Right lobe of liver (tissue), 4 donors: ENCODE measurements at regions not wholly inside any gene's neighbourhood (a gene's known extent, or its start where the extent isn't known, plus 50 kb on each side); places are given as distances from the start of the nearest gene placed in this dataset.

Experiments
- POLR2A ChIP-seq: fragments of 450-650 bp; IDR thresholded peaks from one replicate; pipeline ENCODE4 v1.6.1; 2017; ENCODE audit warnings: antibody characterized with exemption, mild to moderate bottlenecking
- TF ChIP-seq, protein P1 (sequence below), 4 donors: fragments of 200-600 bp in 3 of 4; fragments of 450-650 bp in 1 of 4; IDR thresholded peaks; one replicate each; pipeline versions ENCODE4 v1.5.1 to v1.8.0; 2016 to 2022; ENCODE audit warnings: antibody characterized with exemption in 4 of 4, mild to moderate bottlenecking in 2 of 4
- donor health status: DM: no; HTN: no; CAD: no.
- donor health status: DM: no; HTN: no; CAD: no.
- donor health status: DM: no; HTN: yes; CAD: no.

DNA sequence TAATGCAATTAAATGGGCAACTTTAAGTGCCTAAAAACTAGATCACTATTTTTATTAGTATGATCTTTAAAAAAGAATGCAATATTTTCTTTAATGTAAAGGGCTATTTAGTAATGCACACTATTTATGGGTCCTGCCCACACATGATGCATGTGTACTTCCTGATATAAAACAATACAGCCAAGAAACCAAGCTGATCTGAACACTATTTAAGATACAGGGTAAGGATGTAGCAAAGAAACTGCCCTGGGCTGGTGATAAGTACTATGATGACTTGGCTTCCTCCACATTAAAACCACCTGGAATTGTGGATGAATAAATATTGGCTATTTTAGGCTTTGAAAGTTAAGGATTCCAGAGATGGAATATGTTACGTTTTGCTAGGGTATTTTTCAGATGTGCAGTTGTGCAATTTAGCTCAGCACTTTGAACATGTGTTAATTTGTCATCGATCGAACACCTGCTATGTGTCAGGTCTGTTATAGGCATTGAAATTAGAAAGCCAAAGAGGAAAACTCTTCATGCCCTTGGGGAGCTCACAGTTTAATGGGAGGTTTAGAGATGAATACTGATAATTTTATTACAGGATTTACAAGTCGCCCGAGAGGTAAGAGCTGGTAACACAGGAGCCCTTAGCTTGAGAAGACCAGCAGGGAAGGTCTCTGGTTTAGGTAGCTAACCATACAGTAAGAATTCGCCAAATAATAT is 276.7 kb downstream of the PLK2 start:
- TF ChIP-seq, protein P1, sequence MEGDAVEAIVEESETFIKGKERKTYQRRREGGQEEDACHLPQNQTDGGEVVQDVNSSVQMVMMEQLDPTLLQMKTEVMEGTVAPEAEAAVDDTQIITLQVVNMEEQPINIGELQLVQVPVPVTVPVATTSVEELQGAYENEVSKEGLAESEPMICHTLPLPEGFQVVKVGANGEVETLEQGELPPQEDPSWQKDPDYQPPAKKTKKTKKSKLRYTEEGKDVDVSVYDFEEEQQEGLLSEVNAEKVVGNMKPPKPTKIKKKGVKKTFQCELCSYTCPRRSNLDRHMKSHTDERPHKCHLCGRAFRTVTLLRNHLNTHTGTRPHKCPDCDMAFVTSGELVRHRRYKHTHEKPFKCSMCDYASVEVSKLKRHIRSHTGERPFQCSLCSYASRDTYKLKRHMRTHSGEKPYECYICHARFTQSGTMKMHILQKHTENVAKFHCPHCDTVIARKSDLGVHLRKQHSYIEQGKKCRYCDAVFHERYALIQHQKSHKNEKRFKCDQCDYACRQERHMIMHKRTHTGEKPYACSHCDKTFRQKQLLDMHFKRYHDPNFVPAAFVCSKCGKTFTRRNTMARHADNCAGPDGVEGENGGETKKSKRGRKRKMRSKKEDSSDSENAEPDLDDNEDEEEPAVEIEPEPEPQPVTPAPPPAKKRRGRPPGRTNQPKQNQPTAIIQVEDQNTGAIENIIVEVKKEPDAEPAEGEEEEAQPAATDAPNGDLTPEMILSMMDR (IDR thresholded peaks at IDR 0.05): no peak
- TF ChIP-seq POLR2A: no peak
